IMR-90 (cell line): ENCODE measurements at regions not wholly inside any gene's neighbourhood (a gene's known extent, or its start where the extent isn't known, plus 50 kb on each side); places are given as distances from the start of the nearest gene placed in this dataset.

Experiments
- ATAC-seq: fragments of 200-7000 bp; cut with Tn5 transposase; 2 replicates; pipeline ENCODE4 v1.9.1; 2020; ENCODE audit warnings: low read depth, mild to moderate bottlenecking, moderate library complexity
- BruUV-seq: library from RNA; stranded (reverse); fragments of 400-500 nt; replicated peaks from 2 replicates; lab custom pipeline; 2021; lab: Mats Ljungman, UMichigan
- CTCF ChIA-PET: fragments of 300-600 bp; formaldehyde crosslinking; extraction: SDS; loops from one replicate; lab custom pipeline; 2021; ENCODE audit warnings: antibody characterized with exemption; lab: Yijun Ruan, JAX
- POLR2A ChIA-PET: fragments of 300-600 bp; sonication (Branson Sonifier 250); formaldehyde crosslinking; loops from one replicate; lab custom pipeline; 2022; ENCODE audit warnings: antibody characterized with exemption; ENCODE audit not compliant: unreplicated experiment; lab: Charles Lee
- DNase-seq: peaks from one replicate; pipeline ENCODE4 v3.0.0; 2013
- H2AFZ ChIP-seq: replicated peaks from 2 replicates; pipeline ENCODE3; 2013; ENCODE audit warnings: low read length, mild to moderate bottlenecking; ENCODE audit not compliant: poor library complexity
- H2AK5ac ChIP-seq: 2 replicates; pipeline ENCODE4 v1.6.1; 2013; ENCODE audit warnings: low read depth, low read length, inconsistent platforms
- H2AK9ac ChIP-seq: replicated peaks from 2 replicates; pipeline ENCODE3; 2013; ENCODE audit warnings: mild to moderate bottlenecking, low read depth, low read length, moderate library complexity; ENCODE audit not compliant: poor library complexity
- H2BK120ac ChIP-seq: 2 replicates; pipeline ENCODE4 v1.6.1; 2013; ENCODE audit warnings: low read depth, low read length, inconsistent platforms
- H2BK15ac ChIP-seq: 3 replicates; pipeline ENCODE4 v1.6.1; 2013; ENCODE audit warnings: low read depth, low read length, inconsistent platforms
- H2BK20ac ChIP-seq: 2 replicates; pipeline ENCODE4 v1.6.1; 2013; ENCODE audit warnings: low read depth, mild to moderate bottlenecking, inconsistent platforms, low read length, moderate library complexity
- H2BK5ac ChIP-seq: 2 replicates; pipeline ENCODE4 v1.6.1; 2013; ENCODE audit warnings: mild to moderate bottlenecking, low read depth, low read length, inconsistent platforms; ENCODE audit not compliant: poor library complexity, severe bottlenecking
- H3K14ac ChIP-seq: replicated peaks from 2 replicates; pipeline ENCODE4 v1.6.1; 2013; ENCODE audit warnings: low read depth, low read length, inconsistent platforms
- H3K18ac ChIP-seq: 2 replicates; pipeline ENCODE4 v1.6.1; 2013; ENCODE audit warnings: low read depth, low read length, control low read depth
- H3K23ac ChIP-seq: 2 replicates; pipeline ENCODE4 v1.6.1; 2013; ENCODE audit warnings: low read depth, low read length, inconsistent platforms
- H3K27ac ChIP-seq: 2 replicates; pipeline ENCODE4 v1.5.1; 2013; ENCODE audit warnings: mild to moderate bottlenecking, control low read depth, low read length; ENCODE audit not compliant: insufficient read depth
- H3K27me3 ChIP-seq: 2 replicates; pipeline ENCODE4 v1.6.1; 2013; ENCODE audit warnings: low read length; ENCODE audit not compliant: control insufficient read depth, insufficient read depth
- H3K36me3 ChIP-seq: 2 replicates; pipeline ENCODE4 v1.6.1; 2013; ENCODE audit warnings: low read length, mixed read lengths; ENCODE audit not compliant: control insufficient read depth, insufficient read depth
- H3K4ac ChIP-seq: 2 replicates; pipeline ENCODE4 v1.6.1; 2013; ENCODE audit warnings: low read depth, low read length, inconsistent platforms
- H3K4me1 ChIP-seq: 2 replicates; pipeline ENCODE4 v1.6.1; 2013; ENCODE audit warnings: low read length, mixed read lengths; ENCODE audit not compliant: control insufficient read depth, insufficient read depth
- H3K4me2 ChIP-seq: 2 replicates; pipeline ENCODE4 v1.6.1; 2013; ENCODE audit warnings: low read depth, mild to moderate bottlenecking, control low read depth, low read length, moderate library complexity
- H3K4me3 ChIP-seq: 2 replicates; pipeline ENCODE4 v1.5.1; 2013; ENCODE audit warnings: low read depth, mild to moderate bottlenecking, control low read depth, low read length, moderate library complexity; ENCODE audit not compliant: insufficient read depth
- H3K56ac ChIP-seq: 2 replicates; pipeline ENCODE4 v1.6.1; 2013; ENCODE audit warnings: low read length, inconsistent platforms; ENCODE audit not compliant: insufficient read depth; ENCODE audit errors: extremely low read depth
- H3K79me1 ChIP-seq, 2 experiments: 2 replicates each; pipeline ENCODE4 v1.6.1; 2013; ENCODE audit warnings: low read length in 2 of 2, inconsistent platforms in 1 of 2, low read depth in 1 of 2
- H3K9ac ChIP-seq: 2 replicates; pipeline ENCODE4 v1.6.1; 2013; ENCODE audit warnings: low read depth, low read length, control low read depth
- H3K9me1 ChIP-seq: 2 replicates; pipeline ENCODE4 v1.6.1; 2013; ENCODE audit warnings: low read length, inconsistent platforms; ENCODE audit not compliant: insufficient read depth
- H3K9me3 ChIP-seq: 2 replicates; pipeline ENCODE4 v1.6.1; 2013; ENCODE audit warnings: low read length; ENCODE audit not compliant: control insufficient read depth, insufficient read depth
- H4K20me1 ChIP-seq: 2 replicates; pipeline ENCODE4 v1.6.1; 2013; ENCODE audit warnings: low read length, inconsistent platforms; ENCODE audit not compliant: insufficient read depth
- H4K5ac ChIP-seq: 2 replicates; pipeline ENCODE4 v1.6.1; 2013; ENCODE audit warnings: mild to moderate bottlenecking, low read depth, low read length, control low read depth
- H4K8ac ChIP-seq, 2 experiments: 2 replicates each; pipeline ENCODE4 v1.6.1; 2013; ENCODE audit warnings: low read depth in 2 of 2, low read length in 2 of 2, control low read depth in 1 of 2, inconsistent platforms in 1 of 2
- H4K91ac ChIP-seq: 2 replicates; pipeline ENCODE4 v1.6.1; 2013; ENCODE audit warnings: low read depth, low read length, inconsistent platforms; ENCODE audit not compliant: insufficient read depth
- BHLHE40 ChIP-seq: fragments of 150-350 bp; IDR thresholded peaks from 2 replicates; pipeline ENCODE4 v1.6.1; 2016; ENCODE audit warnings: mild to moderate bottlenecking, low read depth, low read length
- CHD1 ChIP-seq: IDR thresholded peaks from 2 replicates; pipeline ENCODE4 v1.6.1; 2012; ENCODE audit warnings: low read depth, low read length, improper control_type of control experiment
- ELK1 ChIP-seq: fragments of 150-350 bp; IDR thresholded peaks from 2 replicates; pipeline ENCODE4 v1.6.1; 2016; ENCODE audit warnings: low read depth, mild to moderate bottlenecking, low read length, moderate library complexity, borderline replicate concordance
- FOS ChIP-seq: fragments of 150-350 bp; IDR thresholded peaks from 2 replicates; pipeline ENCODE4 v1.6.1; 2016; ENCODE audit warnings: low read depth, low read length
- MXI1 ChIP-seq: IDR thresholded peaks from 2 replicates; pipeline ENCODE4 v1.6.1; 2012; ENCODE audit warnings: low read depth, mild to moderate bottlenecking, low read length, moderate library complexity, borderline replicate concordance
- NFE2L2 ChIP-seq: fragments of 150-350 bp; IDR thresholded peaks from 2 replicates; pipeline ENCODE4 v1.6.1; 2016; ENCODE audit warnings: low read depth, mild to moderate bottlenecking, low read length
- RFX5 ChIP-seq: IDR thresholded peaks from 2 replicates; pipeline ENCODE4 v1.8.0; 2012; ENCODE audit warnings: low read depth, mild to moderate bottlenecking, low read length, moderate library complexity
- USF2 ChIP-seq: fragments of 150-350 bp; IDR thresholded peaks from 2 replicates; pipeline ENCODE4 v1.6.1; 2017; ENCODE audit warnings: mild to moderate bottlenecking, antibody characterized with exemption, low read length, low read depth
- WGBS, 2 experiments: methylation state at CpG; one replicate each; pipeline versions ENCODE4 v1.1.5 to v1.1.7; 2013; ENCODE audit warnings: missing lambda C conversion rate in 2 of 2; ENCODE audit not compliant: insufficient read length in 1 of 2; ENCODE audit errors: extremely low coverage in 2 of 2; 5-methylcytosine and 5-hydroxymethylcytosine counted together
- dilution Hi-C: fragments of 300-500 bp; cut with HindIII; formaldehyde crosslinking; loops from one replicate; pipeline ENCODE4 v1.14.3; 2018; ENCODE audit warnings: low sequenced_read_pairs; ENCODE audit not compliant: unreplicated experiment
- in situ Hi-C: fragments of 300-500 bp; cut with MboI; formaldehyde crosslinking; loops from 3 replicates; pipeline ENCODE4 v1.14.3; 2019; ENCODE audit warnings: low sequenced_read_pairs, inconsistent platforms, mixed read lengths
- intact Hi-C: fragments of 100-400 bp; cut with micrococcal nuclease; formaldehyde crosslinking; loops from 2 replicates; pipeline ENCODE4 v1.10.0; 2022

- no TSS peak for BruUV-seq
- 40% methylated on average over 1 of the region's 2 CpGs; no CpG with 5 or more reads in 1 of the 2 experiments for WGBS, 2 experiments
- TF ChIP-seq CHD1 (no peak), MXI1 (no peak), NFE2L2 (no peak), RFX5 (no peak), ELK1 (no peak), FOS (no peak), USF2 (no peak), BHLHE40 (no peak)
Measured at GRCh38 chr10:78947733-78948132, 121.0 kb upstream of the ZMIZ1 start.

More at GRCh38 chr10:78947733-78948132, 121.0 kb upstream of the ZMIZ1 start:
- in situ Hi-C loops (no loop called here), dilution Hi-C loops (no loop called here), intact Hi-C loops (loop anchor here (5.0 to 10.0 kb wide), 3 partner anchors 120 to 283 kb away; partner anchors contain the start of gene ZMIZ1)
- H3K14ac ChIP-seq = no peak overlapping the region
- no peak overlapping the region for H3K23ac ChIP-seq
- H3K4me2 ChIP-seq = no peak overlapping the region
- H4K91ac ChIP-seq = peak overlapping the region; percentile 11; the same call in 1 of the 2 replicates
- no peak overlapping the region for H3K27ac ChIP-seq
- no peaks in the 10 kb centered on the region for H3K79me1 ChIP-seq
- peaks cover 30% of the 10 kb centered on the region for H3K9me1 ChIP-seq
- no peak overlapping the region for H3K9ac ChIP-seq
- H2BK20ac ChIP-seq = no peak overlapping the region
- no peaks in the 10 kb centered on the region for H3K36me3 ChIP-seq
- H2BK15ac ChIP-seq = peak overlapping the region; percentile 15; the same call in 1 of the 3 replicates
- peaks cover 3% of the 10 kb centered on the region for H3K27me3 ChIP-seq
- no peak overlapping the region; a peak in 1 of 4 replicates for H4K8ac ChIP-seq
- H3K56ac ChIP-seq = no peak overlapping the region
- H4K5ac ChIP-seq = no peak overlapping the region
- no peak overlapping the region for H3K18ac ChIP-seq
- no peak overlapping the region for H2AK5ac ChIP-seq
- no peak overlapping the region for H3K4me3 ChIP-seq
- no peak overlapping the region for H2BK5ac ChIP-seq
- H2AK9ac ChIP-seq = peak overlapping the region; percentile 38
- DNase-seq = no peak
- 0 out of 2 replicates have a peak, but pooled peaks cover 3% of the 10 kb centered on the region for H3K9me3 ChIP-seq
- H3K4ac ChIP-seq = peak overlapping the region; percentile 31; the same call in 1 of the 2 replicates
- no peak for ATAC-seq
- ChIA-PET CTCF (interaction anchor here (0.7 kb wide), 1 partner anchor 171 kb away, joined by 3 read pairs; no protein-coding TSS in a partner anchor), POLR2A (no interaction called here)
- no peak overlapping the region for H2AFZ ChIP-seq
- H3K4me1 ChIP-seq = peaks cover 39% of the 10 kb centered on the region
- peaks cover 5% of the 10 kb centered on the region; the same call in 1 of the 2 replicates for H4K20me1 ChIP-seq
- peak overlapping the region; percentile 15; the same call in 1 of the 2 replicates for H2BK120ac ChIP-seq
